ENCODE measurements at regions not wholly inside any gene's neighbourhood (a gene's known extent, or its start where the extent isn't known, plus 50 kb on each side); places are given as distances from the start of the nearest gene placed in this dataset.

- Histone ChIP-seq H3K4me3 (no peak overlapping the region), H3K36me3 (no peaks in the 10 kb centered on the region), H3K27ac (no peak overlapping the region), H3K9me3 (no peaks in the 10 kb centered on the region), H3K4me1 (no peaks in the 10 kb centered on the region), H3K27me3 (no peaks in the 10 kb centered on the region)
- DNase-seq (no peak), FAIRE-seq (no peak), ATAC-seq (no peak)
- intact Hi-C loops (cut with DNase I), result no loop called here
- WGBS, 2 donors, result 93 to 100% methylated on average over 1 of the region's 1 CpG
- TF ChIP-seq CTCF (IDR thresholded peaks at IDR 0.05), result no peak
These were observed 207.3 kb downstream of the LRIG3 start for GRCh38 chr12:58712976-58713375.

GRCh38 chr12:58719161-58719560 is 201.1 kb downstream of the LRIG3 start:
- H3K27me3 ChIP-seq, result no peaks in the 10 kb centered on the region
- H3K4me1 ChIP-seq, result no peaks in the 10 kb centered on the region
- H3K36me3 ChIP-seq, result no peaks in the 10 kb centered on the region
- WGBS, 2 donors, result 82 to 88% methylated on average over 1 of the region's 1 CpG
- TF ChIP-seq CTCF (IDR thresholded peaks at IDR 0.05), result no peak
- no peak overlapping the region for H3K27ac ChIP-seq
- no peak overlapping the region for H3K4me3 ChIP-seq
- no peak for FAIRE-seq
- no peaks in the 10 kb centered on the region for H3K9me3 ChIP-seq
- DNase-seq, result no peak
- ATAC-seq, result no peak
- intact Hi-C loops (cut with DNase I), result no loop called here

- intact Hi-C loops (cut with DNase I), result no loop called here
- ATAC-seq, result no peak
- Histone ChIP-seq H3K27me3 (no peaks in the 10 kb centered on the region), H3K4me1 (no peaks in the 10 kb centered on the region), H3K36me3 (no peaks in the 10 kb centered on the region), H3K27ac (no peak overlapping the region), H3K9me3 (no peaks in the 10 kb centered on the region), H3K4me3 (no peak overlapping the region)
- TF ChIP-seq CTCF (IDR thresholded peaks at IDR 0.05), result no peak
- DNase-seq, result no peak
- no peak for FAIRE-seq
These were observed 199.9 kb downstream of the LRIG3 start for GRCh38 chr12:58720421-58720820.

- 78 to 81% methylated on average over 5 of the region's 5 CpGs for WGBS, 2 donors
- Histone ChIP-seq H3K27me3 (no peaks in the 10 kb centered on the region), H3K4me1 (no peaks in the 10 kb centered on the region), H3K4me3 (no peak overlapping the region), H3K9me3 (no peaks in the 10 kb centered on the region), H3K36me3 (no peaks in the 10 kb centered on the region), H3K27ac (no peak overlapping the region)
- FAIRE-seq (no peak), DNase-seq (no peak), ATAC-seq (no peak)
- intact Hi-C loops (cut with DNase I), result no loop called here
- no peak for TF ChIP-seq CTCF (IDR thresholded peaks at IDR 0.05)
These were observed 194.8 kb downstream of the LRIG3 start for GRCh38 chr12:58725400-58726105.

GRCh38 chr12:58727521-58727920 is 192.8 kb downstream of the LRIG3 start:
- intact Hi-C loops (cut with DNase I), result no loop called here
- no peak for FAIRE-seq

More at GRCh38 chr12:58727521-58727920, 192.8 kb downstream of the LRIG3 start:
- Histone ChIP-seq H3K27ac (no peak overlapping the region), H3K9me3 (no peaks in the 10 kb centered on the region), H3K4me3 (no peak overlapping the region), H3K36me3 (no peaks in the 10 kb centered on the region), H3K4me1 (no peaks in the 10 kb centered on the region), H3K27me3 (no peaks in the 10 kb centered on the region)
- ATAC-seq (no peak), DNase-seq (no peak)
- TF ChIP-seq CTCF (IDR thresholded peaks at IDR 0.05), result no peak
- WGBS, 2 donors, result 77 to 84% methylated on average over 6 of the region's 6 CpGs
